Epithelial cell of proximal tubule (primary cell): ENCODE measurements at regions not wholly inside any gene's neighbourhood (a gene's known extent, or its start where the extent isn't known, plus 50 kb on each side); places are given as distances from the start of the nearest gene placed in this dataset.

Experiments
- DNase-seq: peaks from one replicate; pipeline ENCODE4 v3.0.0-alpha.2; 2011; ENCODE audit warnings: low read depth
- H3K4me3 ChIP-seq: 2 replicates; pipeline ENCODE4 v1.5.1; 2011; ENCODE audit warnings: low read depth, mild to moderate bottlenecking, low read length
- CTCF ChIP-seq: conservative IDR thresholded peaks from 2 replicates; pipeline ENCODE4 v1.5.1; 2012; ENCODE audit warnings: low read depth, mild to moderate bottlenecking, low read length

- H3K4me3 ChIP-seq: no peak overlapping the region
These were observed 208.5 kb upstream of the TNC start for GRCh38 chr9:115326461-115326860.

GRCh38 chr9:115327436-115328122 lies 209.6 kb upstream of the TNC start:
- TF ChIP-seq CTCF: no peak
- DNase-seq: no peak
- no peak overlapping the region for H3K4me3 ChIP-seq

More at GRCh38 chr9:115326461-115326860, 208.5 kb upstream of the TNC start:
- no peak for TF ChIP-seq CTCF
- DNase-seq: no peak

GRCh38 chr9:115328228-115328627 lies 210.3 kb upstream of the TNC start:
- DNase-seq: no peak
- H3K4me3 ChIP-seq: no peak overlapping the region
- no peak for TF ChIP-seq CTCF

- no peak for TF ChIP-seq CTCF
- H3K4me3 ChIP-seq: no peak overlapping the region
- DNase-seq: no peak
These were observed 210.7 kb upstream of the TNC start for GRCh38 chr9:115328677-115329076.

- no peak overlapping the region for H3K4me3 ChIP-seq
- DNase-seq: no peak
- TF ChIP-seq CTCF: no peak
These were observed 215.5 kb upstream of the TNC start for GRCh38 chr9:115333277-115334070.

- no peak overlapping the region for H3K4me3 ChIP-seq
- no peak for DNase-seq
- no peak for TF ChIP-seq CTCF
These were observed 217.5 kb upstream of the TNC start for GRCh38 chr9:115335439-115335838.

GRCh38 chr9:115340314-115340713 lies 222.4 kb upstream of the TNC start:
- no peak overlapping the region for H3K4me3 ChIP-seq
- no peak for DNase-seq
- TF ChIP-seq CTCF: no peak
